8988T (cell line): ENCODE measurements at regions not wholly inside any gene's neighbourhood (a gene's known extent, or its start where the extent isn't known, plus 50 kb on each side); places are given as distances from the start of the nearest gene placed in this dataset.
A peak's percentile ranks its signal among the peaks of the same experiment; 100 is the strongest.
"Not testable (repeated sequence)": the region's sequence is repeated elsewhere in the genome, so short reads cannot be mapped to it uniquely, and the experiment has no call there.

Experiments used
- DNase-seq: peaks from one replicate; pipeline ENCODE4 v3.0.0; 2011

- DNase-seq, result not testable (repeated sequence)
Observed at GRCh38 chr1:149635290-149635899, 51.7 kb downstream of the PPIAL4C start.

GRCh38 chr1:149636286-149637122 is 52.9 kb downstream of the PPIAL4C start:
- peak; percentile 40 for DNase-seq

GRCh38 chr1:149638481-149638880 is 54.8 kb downstream of the PPIAL4C start:
- not testable (repeated sequence) for DNase-seq

- DNase-seq, result not testable (repeated sequence)
Observed at GRCh38 chr1:149638901-149639658, 55.4 kb downstream of the PPIAL4C start.

- DNase-seq, result not testable (repeated sequence)
Observed at GRCh38 chr1:149641179-149641578, 57.5 kb downstream of the PPIAL4C start.

GRCh38 chr1:149644818-149645217 is 61.2 kb downstream of the PPIAL4C start:
- DNase-seq, result not testable (repeated sequence)

GRCh38 chr1:149646360-149647017 is 62.8 kb downstream of the PPIAL4C start:
- not testable (repeated sequence) for DNase-seq

GRCh38 chr1:149647018-149647373 is 63.3 kb downstream of the PPIAL4C start:
- not testable (repeated sequence) for DNase-seq

- not testable (repeated sequence) for DNase-seq
Observed at GRCh38 chr1:149657750-149658149, 74.1 kb downstream of the PPIAL4C start.

GRCh38 chr1:149658175-149658574 is 74.5 kb downstream of the PPIAL4C start:
- not testable (repeated sequence) for DNase-seq

- DNase-seq, result not testable (repeated sequence)
Observed at GRCh38 chr1:149664624-149665023, 81.0 kb downstream of the PPIAL4C start.

GRCh38 chr1:149665033-149665432 is 81.4 kb downstream of the PPIAL4C start:
- not testable (repeated sequence) for DNase-seq

- DNase-seq, result not testable (repeated sequence)
Observed at GRCh38 chr1:149665528-149665927, 81.9 kb downstream of the PPIAL4C start.

- DNase-seq, result not testable (repeated sequence)
Observed at GRCh38 chr1:149673231-149673909, 89.7 kb downstream of the PPIAL4C start.

- not testable (repeated sequence) for DNase-seq
Observed at GRCh38 chr1:149674921-149675320, 91.3 kb downstream of the PPIAL4C start.

- DNase-seq, result not testable (repeated sequence)
Observed at GRCh38 chr1:149677359-149677758, 93.7 kb downstream of the PPIAL4C start.

GRCh38 chr1:149686593-149687238 is 95.8 kb upstream of the FCGR1A start:
- DNase-seq, result not testable (repeated sequence)

- DNase-seq, result not testable (repeated sequence)
Observed at GRCh38 chr1:149691399-149691798, 91.1 kb upstream of the FCGR1A start.

- not testable (repeated sequence) for DNase-seq
Observed at GRCh38 chr1:149692804-149693539, 89.5 kb upstream of the FCGR1A start.

- not testable (repeated sequence) for DNase-seq
Observed at GRCh38 chr1:149695066-149695465, 87.4 kb upstream of the FCGR1A start.

- DNase-seq, result not testable (repeated sequence)
Observed at GRCh38 chr1:149700220-149700619, 82.3 kb upstream of the FCGR1A start.
